GM23338 (cell line): ENCODE measurements at regions not wholly inside any gene's neighbourhood (a gene's known extent, or its start where the extent isn't known, plus 50 kb on each side); places are given as distances from the start of the nearest gene placed in this dataset.

Source experiments
- CREB1 ChIP-seq: fragments of 250-450 bp; sonication (Bioruptor Pico); IDR thresholded peaks from 2 replicates; pipeline ENCODE4 v1.5.0; 2020; ENCODE audit warnings: low read depth, mild to moderate bottlenecking, moderate library complexity
- CTCF ChIP-seq, 2 experiments: fragments of 200-600 bp in 1 of 2; sonication (generic) in 1 of 2; conservative IDR thresholded peaks; 2 replicates each; pipeline versions ENCODE4 v1.5.1 to v1.6.1; 2016 to 2017; ENCODE audit warnings: antibody characterized with exemption in 2 of 2, low read depth in 2 of 2, mild to moderate bottlenecking in 2 of 2, moderate library complexity in 1 of 2
- EZH2 ChIP-seq: fragments of 200-600 bp; sonication (generic); IDR thresholded peaks from one replicate; pipeline ENCODE4 v1.8.0; 2017; ENCODE audit warnings: antibody characterized with exemption, mild to moderate bottlenecking, low read depth; ENCODE audit not compliant: unreplicated experiment
- POLR2AphosphoS5 ChIP-seq: IDR thresholded peaks from 2 replicates; pipeline ENCODE4 v1.6.1; 2016; ENCODE audit warnings: antibody characterized with exemption, low read depth
- ZNF114 ChIP-seq: fragments of 250-450 bp; sonication (Bioruptor Pico); IDR thresholded peaks from 2 replicates; pipeline ENCODE4 v1.5.0; 2020; ENCODE audit warnings: mild to moderate bottlenecking, moderate library complexity
- TF ChIP-seq, protein P1 (sequence below): IDR thresholded peaks from 2 replicates; pipeline ENCODE4 v1.6.1; 2016; ENCODE audit warnings: antibody characterized with exemption

GRCh38 chr16:63082101-63082500, 1045.9 kb upstream of the CDH8 start:
- no peak for TF ChIP-seq CTCF (conservative IDR thresholded peaks at IDR 0.05; ENCODE audit: low read depth in 2 of 2)
- TF ChIP-seq EZH2 = no peak
- TF ChIP-seq CREB1 = no peak
- TF ChIP-seq, protein P1, sequence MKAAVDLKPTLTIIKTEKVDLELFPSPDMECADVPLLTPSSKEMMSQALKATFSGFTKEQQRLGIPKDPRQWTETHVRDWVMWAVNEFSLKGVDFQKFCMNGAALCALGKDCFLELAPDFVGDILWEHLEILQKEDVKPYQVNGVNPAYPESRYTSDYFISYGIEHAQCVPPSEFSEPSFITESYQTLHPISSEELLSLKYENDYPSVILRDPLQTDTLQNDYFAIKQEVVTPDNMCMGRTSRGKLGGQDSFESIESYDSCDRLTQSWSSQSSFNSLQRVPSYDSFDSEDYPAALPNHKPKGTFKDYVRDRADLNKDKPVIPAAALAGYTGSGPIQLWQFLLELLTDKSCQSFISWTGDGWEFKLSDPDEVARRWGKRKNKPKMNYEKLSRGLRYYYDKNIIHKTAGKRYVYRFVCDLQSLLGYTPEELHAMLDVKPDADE = no peak
- TF ChIP-seq POLR2AphosphoS5 = no peak
- no peak for TF ChIP-seq ZNF114 (CRISPR knock-in tag)
